Prostate gland (tissue), 2 donors: ENCODE measurements at regions not wholly inside any gene's neighbourhood (a gene's known extent, or its start where the extent isn't known, plus 50 kb on each side); places are given as distances from the start of the nearest gene placed in this dataset.

Source experiments
- CTCF ChIP-seq, 4 experiments: fragments of 200-600 bp in 2 of 4; fragments of 450-650 bp in 2 of 4; sonication (generic) in 2 of 4; IDR thresholded peaks; 1 replicate in 3 of 4; 2 replicates in 1 of 4; pipeline ENCODE4 v1.5.1; 2016 to 2019; ENCODE audit warnings: antibody characterized with exemption in 4 of 4, mild to moderate bottlenecking in 2 of 4, moderate library complexity in 2 of 4
- POLR2A ChIP-seq: fragments of 450-650 bp; IDR thresholded peaks from one replicate; pipeline ENCODE4 v1.6.1; 2016; ENCODE audit warnings: antibody characterized with exemption, mild to moderate bottlenecking
- POLR2AphosphoS5 ChIP-seq: sonication (generic); formaldehyde crosslinking; IDR thresholded peaks from one replicate; pipeline ENCODE4 v1.6.1; 2017; ENCODE audit warnings: antibody characterized with exemption

DNA sequence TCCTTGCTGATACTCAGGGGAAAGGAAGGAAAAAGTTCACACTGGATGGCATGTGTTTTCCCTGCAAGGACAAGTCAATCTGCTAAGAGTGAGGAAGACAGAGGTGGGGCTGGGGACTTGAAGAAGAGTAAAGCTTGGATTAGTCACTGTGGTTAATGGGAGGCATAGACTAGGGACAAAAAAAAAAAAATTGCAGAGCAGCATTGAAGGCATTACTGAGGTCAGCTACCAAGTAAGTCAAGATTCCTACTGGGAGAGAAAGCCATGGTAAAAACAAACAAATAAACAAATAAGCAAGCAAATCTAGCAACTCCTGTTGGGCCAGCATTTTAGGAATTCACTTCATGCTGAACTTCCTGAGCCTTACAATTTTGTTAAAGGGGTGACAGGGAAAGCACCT lies 58.2 kb upstream of the GPC4 start:
- TF ChIP-seq CTCF (IDR thresholded peaks at IDR 0.05) (no peak), POLR2A (no peak), POLR2AphosphoS5 (no peak)
